GM10266 (cell line): ENCODE measurements at regions not wholly inside any gene's neighbourhood (a gene's known extent, or its start where the extent isn't known, plus 50 kb on each side); places are given as distances from the start of the nearest gene placed in this dataset.

ENCODE experiments used
- DNase-seq: peaks from one replicate; pipeline ENCODE4 v3.0.0; 2012; ENCODE audit errors: extremely low spot score
- CTCF ChIP-seq: IDR thresholded peaks from 2 replicates; pipeline ENCODE4 v1.5.1; 2012; ENCODE audit warnings: mild to moderate bottlenecking, low read depth; ENCODE audit not compliant: control insufficient read depth, insufficient read depth; ENCODE audit errors: missing control alignments

- DNase-seq: no peak
These were observed 114.1 kb downstream of the RFLNA start for GRCh38 chr12:124408822-124409517.

GRCh38 chr12:124407074-124407473 lies 112.2 kb downstream of the RFLNA start:
- no peak for DNase-seq
- TF ChIP-seq CTCF: no peak

More at GRCh38 chr12:124408822-124409517, 114.1 kb downstream of the RFLNA start:
- TF ChIP-seq CTCF: no peak

GRCh38 chr12:124406043-124406442 lies 111.2 kb downstream of the RFLNA start:
- no peak for DNase-seq
- TF ChIP-seq CTCF: no peak

GRCh38 chr12:124405592-124405991 lies 110.7 kb downstream of the RFLNA start:
- DNase-seq: no peak
- no peak for TF ChIP-seq CTCF

- no peak for DNase-seq
- no peak for TF ChIP-seq CTCF
These were observed 110.3 kb downstream of the RFLNA start for GRCh38 chr12:124405151-124405550.

GRCh38 chr12:124404162-124404784 lies 109.4 kb downstream of the RFLNA start:
- no peak for DNase-seq
- no peak for TF ChIP-seq CTCF

GRCh38 chr12:124403273-124403672 lies 108.4 kb downstream of the RFLNA start:
- DNase-seq: no peak
- no peak for TF ChIP-seq CTCF
